ENCODE measurements at regions not wholly inside any gene's neighbourhood (a gene's known extent, or its start where the extent isn't known, plus 50 kb on each side); places are given as distances from the start of the nearest gene placed in this dataset.

DNA sequence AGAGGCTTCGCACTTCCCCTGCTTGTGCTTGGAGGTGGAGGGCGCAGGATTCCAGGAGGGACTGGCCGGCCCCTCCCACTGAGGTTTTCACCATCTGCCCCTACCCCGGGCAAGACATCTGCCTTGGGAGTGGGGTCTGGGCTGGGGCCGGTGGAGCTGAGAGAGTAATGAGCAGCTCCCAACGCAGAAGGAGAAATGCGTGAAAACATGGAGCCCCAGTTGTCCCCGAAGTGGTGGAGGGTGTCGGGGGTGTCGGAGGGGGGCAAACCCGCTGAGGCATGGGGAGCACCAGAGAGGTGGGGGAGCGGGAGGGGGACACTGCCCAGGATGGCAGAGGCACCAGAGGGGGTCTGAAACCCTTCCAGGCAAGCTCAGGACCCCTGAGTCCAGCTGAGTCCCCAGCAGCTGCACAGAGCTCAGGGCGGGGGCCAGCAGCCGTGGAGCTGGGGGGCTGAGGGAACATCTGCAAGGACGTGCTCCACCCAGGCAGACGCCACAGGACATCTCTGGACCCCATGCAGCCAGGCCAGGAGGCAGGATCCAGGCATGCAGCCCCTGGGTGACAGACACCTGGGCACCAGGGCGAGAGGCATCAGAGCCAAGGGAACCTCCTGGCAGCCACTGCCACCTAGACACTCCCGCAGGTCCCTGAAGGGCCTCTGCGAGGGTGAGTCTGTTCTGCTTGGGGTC lies 110.6 kb downstream of the SIK1 start:
- Mint-ChIP-seq H3K9me3 (peaks cover 0 to 9% (median 3%) of the 10 kb centered on the region in 9 donors), H3K4me1 (peaks cover 3 to 7% (median 5%) of the 10 kb centered on the region in 4 donors), H3K27me3 (peaks cover 3 to 12% (median 4%) of the 10 kb centered on the region in 5 donors), H3K36me3 (no peaks in the 10 kb centered on the region), H3K27ac (peak overlapping the region in 1 of 10 donors; percentile 67), H3K4me3 (no peak overlapping the region)
- POLR2A ChIA-PET = no interaction called here
- DNase-seq = no peak
- ATAC-seq = no peak

DNA sequence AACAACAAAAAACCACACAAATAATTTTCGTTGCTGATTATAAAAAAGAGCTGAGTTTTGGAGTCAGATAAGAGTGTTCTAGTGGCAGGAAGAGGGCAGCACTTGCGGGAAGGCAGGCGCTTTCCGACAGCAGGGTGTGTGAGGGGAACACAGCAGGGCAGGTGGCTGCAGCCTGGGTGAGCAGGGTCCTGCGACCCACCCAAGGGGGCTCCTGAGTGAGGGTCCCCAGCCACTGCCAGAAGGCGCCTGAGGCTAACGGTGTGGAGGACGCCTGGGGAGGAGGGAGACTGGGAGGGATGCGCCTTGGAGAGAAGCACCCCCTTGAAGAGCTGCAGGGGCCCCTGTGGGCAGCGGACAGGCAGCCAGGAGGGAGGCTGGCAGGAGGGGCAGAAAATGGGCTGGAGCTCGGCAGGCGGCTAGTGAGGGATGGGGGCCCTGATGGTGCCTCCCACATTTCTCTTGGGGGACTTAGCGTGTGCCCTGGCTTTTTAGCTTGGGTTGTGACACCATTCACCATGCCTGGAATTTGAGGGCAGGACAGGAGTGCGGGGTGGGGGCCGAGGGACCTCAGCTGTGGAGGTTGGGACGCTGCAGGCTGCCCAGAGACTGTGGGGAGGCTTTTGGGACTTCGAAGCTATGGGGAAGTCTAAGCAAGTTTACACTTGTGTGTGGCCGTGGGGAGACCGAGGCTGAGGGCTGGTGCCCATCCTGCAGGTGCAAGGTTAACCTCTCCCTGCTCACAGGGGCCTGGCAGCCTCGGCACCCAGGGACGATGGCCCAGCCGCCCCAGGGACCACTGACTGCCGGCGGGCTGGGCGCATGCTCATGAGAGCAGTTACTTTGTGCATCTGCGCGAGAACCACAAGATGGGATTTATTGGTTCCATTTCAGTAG lies 111.4 kb downstream of the SIK1 start:
- peak; percentile 82 to 92 for ATAC-seq
- DNase-seq = peak; percentile 8 to 72 (median 36)
- Mint-ChIP-seq H3K27me3 (peaks cover 3 to 12% (median 4%) of the 10 kb centered on the region in 5 donors), H3K36me3 (no peaks in the 10 kb centered on the region), H3K4me3 (no peak overlapping the region), H3K9me3 (peaks cover 0 to 9% (median 3%) of the 10 kb centered on the region in 9 donors), H3K27ac (peak overlapping the region in 8 of 10 donors; percentile 48 to 94 (median 91)), H3K4me1 (peaks cover 3 to 7% (median 5%) of the 10 kb centered on the region in 4 donors)
- POLR2A ChIA-PET = no interaction called here

DNA sequence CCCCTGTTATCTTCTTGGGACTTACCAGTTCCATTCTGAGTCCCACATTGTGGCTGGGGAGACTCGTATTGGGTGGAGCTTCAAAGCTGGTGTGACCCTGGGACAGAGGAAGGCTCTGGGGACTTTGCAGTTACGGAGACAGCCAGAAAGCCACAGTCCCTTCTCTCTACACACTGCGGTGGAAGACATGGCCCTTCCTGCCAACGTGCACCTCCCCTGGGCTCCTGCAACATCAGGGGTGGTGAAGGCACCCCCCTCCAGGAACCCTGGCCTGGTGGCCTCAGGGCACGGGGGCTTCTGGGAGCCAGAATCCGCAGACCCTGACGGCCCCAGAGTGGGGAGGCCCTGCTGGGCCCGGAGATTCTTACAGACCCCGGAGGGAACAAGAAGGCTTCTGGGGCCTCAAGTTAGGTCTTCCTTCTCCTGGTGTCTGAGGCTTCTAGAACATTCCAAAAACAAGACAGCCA lies 113.0 kb downstream of the SIK1 start:
- Mint-ChIP-seq H3K36me3 (no peaks in the 10 kb centered on the region), H3K27ac (peak overlapping the region in 3 of 10 donors; percentile 47 to 94 (median 66)), H3K4me3 (no peak overlapping the region), H3K27me3 (peaks cover 3 to 12% (median 4%) of the 10 kb centered on the region in 5 donors), H3K4me1 (peaks cover 3 to 7% (median 5%) of the 10 kb centered on the region in 4 donors), H3K9me3 (peaks cover 0 to 9% (median 3%) of the 10 kb centered on the region in 9 donors)
- POLR2A ChIA-PET = no interaction called here
- DNase-seq (no peak), ATAC-seq (no peak)

DNA sequence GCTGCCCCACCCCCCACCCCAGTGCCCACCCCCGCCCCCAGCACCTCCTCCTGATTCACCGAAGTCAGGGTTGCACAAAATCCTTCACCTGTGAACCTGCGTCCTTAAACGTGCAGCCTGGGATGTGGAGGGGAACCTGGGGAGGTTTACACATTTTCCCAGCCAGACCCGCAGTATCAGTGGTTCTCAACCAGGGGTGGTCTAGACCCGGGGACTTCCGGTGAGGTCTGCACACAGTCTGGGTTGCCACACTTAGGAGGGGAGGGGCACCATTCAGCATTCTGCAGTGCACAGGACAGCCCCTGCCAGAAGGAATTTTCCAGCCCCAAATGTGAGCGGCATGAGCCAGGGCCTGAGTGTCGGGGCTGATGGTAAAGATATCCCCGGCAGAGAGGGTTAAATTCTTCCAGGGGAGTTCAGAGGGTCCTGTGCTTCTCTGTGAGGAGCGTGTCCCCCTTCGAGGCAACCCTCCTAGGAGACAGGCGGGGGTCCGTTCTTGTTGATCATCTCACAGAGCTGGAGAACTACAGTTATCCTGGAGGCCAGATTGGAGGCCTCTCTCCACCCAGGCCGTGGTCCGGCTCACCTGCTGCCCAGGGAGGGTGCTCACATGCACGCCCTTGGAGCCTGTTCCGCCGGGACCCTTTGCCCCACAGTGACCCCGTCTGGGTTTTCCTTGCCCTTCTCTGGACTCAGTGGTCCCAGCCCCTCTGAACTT lies 113.6 kb downstream of the SIK1 start:
- peaks cover 3 to 7% (median 5%) of the 10 kb centered on the region in 4 donors for H3K4me1 Mint-ChIP-seq
- peaks cover 0 to 9% (median 1%) of the 10 kb centered on the region in 9 donors for H3K9me3 Mint-ChIP-seq
- DNase-seq (no peak), ATAC-seq (no peak)
- no peaks in the 10 kb centered on the region for H3K36me3 Mint-ChIP-seq
- peaks cover 3 to 12% (median 4%) of the 10 kb centered on the region in 5 donors for H3K27me3 Mint-ChIP-seq
- POLR2A ChIA-PET = no interaction called here
- H3K27ac Mint-ChIP-seq = peak overlapping the region in 1 of 10 donors; percentile 47
- no peak overlapping the region for H3K4me3 Mint-ChIP-seq

DNA sequence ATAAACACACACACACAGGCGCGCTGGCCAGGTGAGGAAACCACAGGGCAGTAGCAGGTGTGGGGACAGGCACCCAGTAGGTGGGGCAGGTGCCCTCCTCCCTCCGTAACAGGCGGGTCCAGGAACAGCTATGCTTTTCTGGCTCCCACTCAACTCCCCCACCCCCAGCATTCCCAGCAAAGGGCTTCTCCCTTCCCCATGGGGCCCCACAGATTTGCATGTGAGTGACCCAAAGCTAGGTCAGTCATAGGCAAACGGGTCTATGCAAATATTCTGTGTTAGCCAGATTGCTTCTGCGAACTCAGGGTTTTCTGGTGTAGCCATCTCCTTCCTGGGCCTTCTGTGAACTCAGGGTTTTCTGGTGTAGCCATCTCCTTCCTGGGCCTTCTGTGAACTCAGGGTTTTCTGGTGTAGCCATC lies 114.2 kb downstream of the SIK1 start:
- H3K4me1 Mint-ChIP-seq = peaks cover 3 to 7% (median 5%) of the 10 kb centered on the region in 4 donors
- H3K27ac Mint-ChIP-seq = no peak overlapping the region
- no peaks in the 10 kb centered on the region for H3K36me3 Mint-ChIP-seq
- H3K27me3 Mint-ChIP-seq = peaks cover 3 to 12% (median 4%) of the 10 kb centered on the region in 5 donors
- H3K9me3 Mint-ChIP-seq = peaks cover 0 to 7% (median 0%) of the 10 kb centered on the region in 9 donors
- no peak overlapping the region for H3K4me3 Mint-ChIP-seq
- POLR2A ChIA-PET = no interaction called here
- DNase-seq = no peak
- no peak for ATAC-seq

DNA sequence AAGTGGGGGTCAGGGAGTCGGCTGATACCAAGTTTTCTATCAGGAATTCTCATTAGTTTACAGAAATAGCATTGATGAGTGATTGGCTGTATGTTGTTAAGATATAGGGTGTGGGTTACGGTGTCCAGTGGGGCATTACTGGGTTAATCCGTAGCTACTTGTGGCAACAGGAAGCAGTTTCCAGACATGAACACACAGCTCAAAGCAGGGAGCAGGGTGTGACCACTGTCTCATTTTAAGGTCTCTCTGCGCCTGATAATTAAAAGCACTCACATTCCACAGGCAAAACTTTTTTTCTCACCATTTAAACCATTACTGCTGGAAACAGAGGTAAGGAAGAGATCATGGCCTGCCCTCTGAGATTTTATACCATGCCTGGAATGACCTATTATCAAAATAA lies 114.9 kb downstream of the SIK1 start:
- Mint-ChIP-seq H3K9me3 (peaks cover 0 to 2% (median 0%) of the 10 kb centered on the region in 9 donors), H3K4me3 (no peak overlapping the region), H3K4me1 (peaks cover 3 to 7% (median 5%) of the 10 kb centered on the region in 4 donors), H3K27me3 (peaks cover 2 to 12% (median 4%) of the 10 kb centered on the region in 5 donors), H3K27ac (no peak overlapping the region), H3K36me3 (no peaks in the 10 kb centered on the region)
- POLR2A ChIA-PET = no interaction called here
- no peak for DNase-seq
- no peak for ATAC-seq

DNA sequence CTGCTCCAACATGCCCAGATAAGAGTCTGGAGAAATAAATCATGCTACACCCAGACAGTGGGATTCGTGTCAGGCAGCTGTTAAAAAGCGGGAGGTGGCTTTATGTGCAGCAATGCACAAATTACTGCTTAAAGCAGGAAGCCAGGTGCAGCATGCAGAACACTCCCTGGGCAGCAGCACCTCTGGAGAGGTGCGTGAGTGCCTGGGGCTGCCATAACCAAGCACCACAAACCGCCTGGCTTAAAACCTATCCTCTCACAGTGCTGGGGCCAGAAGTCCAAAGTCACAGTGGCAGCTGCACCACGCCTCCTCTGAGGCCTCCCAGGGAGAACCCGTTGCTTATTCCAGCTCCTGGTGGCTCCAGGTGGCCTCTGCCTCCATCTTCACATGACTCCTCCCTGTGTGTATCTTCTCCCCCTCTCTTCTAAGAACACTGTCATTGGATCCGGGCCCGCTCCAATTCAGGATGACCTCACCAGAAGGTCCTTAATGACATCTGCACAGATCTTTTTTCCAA lies 115.6 kb downstream of the SIK1 start:
- DNase-seq = no peak
- POLR2A ChIA-PET = no interaction called here
- Mint-ChIP-seq H3K27me3 (peaks cover 2 to 12% (median 4%) of the 10 kb centered on the region in 5 donors), H3K4me3 (no peak overlapping the region), H3K9me3 (peaks cover 0 to 2% (median 0%) of the 10 kb centered on the region in 9 donors), H3K36me3 (no peaks in the 10 kb centered on the region), H3K27ac (peak overlapping the region in 1 of 10 donors; percentile 24), H3K4me1 (peaks cover 3 to 7% (median 6%) of the 10 kb centered on the region in 4 donors)
- no peak for ATAC-seq

DNA sequence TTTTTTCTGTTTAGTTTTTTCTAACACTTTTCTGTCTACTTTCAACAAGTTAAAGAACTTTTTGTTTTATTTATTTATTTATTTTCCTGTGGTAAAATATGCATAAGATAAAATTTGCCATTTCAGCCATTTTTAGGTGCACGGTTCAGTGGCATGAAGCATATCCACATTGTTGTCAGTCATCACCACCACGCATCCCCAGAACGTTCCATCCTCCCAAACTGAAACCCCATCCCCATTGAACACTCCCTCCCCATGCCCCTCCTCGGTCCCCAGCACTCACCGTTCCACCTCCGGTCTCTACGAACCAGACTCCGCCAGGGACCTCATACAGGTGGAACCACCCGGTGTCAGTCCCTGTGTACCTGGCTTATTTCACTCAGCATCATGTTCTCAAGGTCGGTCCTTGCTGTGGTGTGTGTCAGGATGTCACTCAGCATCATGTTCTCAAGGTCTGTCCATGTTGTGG lies 118.1 kb downstream of the SIK1 start:
- no peaks in the 10 kb centered on the region for H3K9me3 Mint-ChIP-seq
- DNase-seq = peak in 1 of 10 donors; percentile 45
- no peaks in the 10 kb centered on the region for H3K36me3 Mint-ChIP-seq
- H3K4me3 Mint-ChIP-seq = no peak overlapping the region
- H3K27me3 Mint-ChIP-seq = peaks cover 0 to 8% (median 2%) of the 10 kb centered on the region in 5 donors
- POLR2A ChIA-PET = no interaction called here
- no peak for ATAC-seq
- H3K27ac Mint-ChIP-seq = peak overlapping the region in 2 of 10 donors; percentile 3 to 20
- H3K4me1 Mint-ChIP-seq = peaks cover 0 to 2% (median 0%) of the 10 kb centered on the region in 4 donors

DNA sequence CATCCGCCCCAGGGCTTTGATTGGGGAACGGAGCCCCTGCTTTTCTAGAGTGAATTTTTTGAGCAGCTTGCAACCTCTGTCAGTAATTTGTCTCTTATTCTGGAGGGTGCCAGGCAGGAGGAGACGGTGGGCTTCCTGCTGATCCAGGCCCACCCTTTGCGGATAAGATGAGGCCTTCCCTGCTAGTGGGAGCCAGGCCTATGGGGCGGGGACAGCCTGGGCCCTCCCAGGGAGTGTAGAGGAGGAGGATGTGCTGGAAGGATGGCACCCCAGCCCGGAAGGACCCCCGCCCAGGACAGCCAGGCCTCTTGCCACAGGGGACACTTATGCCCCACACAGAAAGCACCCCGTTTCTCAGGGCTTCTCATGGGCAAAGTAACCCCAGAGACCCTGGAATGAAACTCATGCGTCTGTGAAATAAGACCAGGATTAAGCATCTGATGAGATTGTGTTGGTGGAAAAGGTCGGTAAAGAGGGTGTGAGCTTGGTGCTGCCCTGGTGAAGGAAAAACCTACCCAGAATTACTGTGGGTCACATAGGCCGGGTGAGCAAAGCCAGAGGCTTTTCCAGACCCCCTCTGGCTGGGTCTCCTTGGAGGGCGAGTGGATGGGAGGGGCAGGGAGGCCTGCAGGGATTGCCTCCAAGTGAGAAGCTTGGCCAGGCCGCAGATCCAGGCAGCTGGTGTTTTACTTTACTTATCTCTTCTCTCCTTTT lies 118.7 kb downstream of the SIK1 start:
- POLR2A ChIA-PET = no interaction called here
- no peaks in the 10 kb centered on the region for H3K9me3 Mint-ChIP-seq
- H3K4me1 Mint-ChIP-seq = peaks cover 0 to 2% (median 0%) of the 10 kb centered on the region in 4 donors
- H3K27me3 Mint-ChIP-seq = peaks cover 0 to 9% (median 2%) of the 10 kb centered on the region in 5 donors
- H3K27ac Mint-ChIP-seq = no peak overlapping the region
- no peaks in the 10 kb centered on the region for H3K36me3 Mint-ChIP-seq
- peak in 1 of 10 donors; percentile 18 for DNase-seq
- ATAC-seq = no peak
- no peak overlapping the region for H3K4me3 Mint-ChIP-seq

DNA sequence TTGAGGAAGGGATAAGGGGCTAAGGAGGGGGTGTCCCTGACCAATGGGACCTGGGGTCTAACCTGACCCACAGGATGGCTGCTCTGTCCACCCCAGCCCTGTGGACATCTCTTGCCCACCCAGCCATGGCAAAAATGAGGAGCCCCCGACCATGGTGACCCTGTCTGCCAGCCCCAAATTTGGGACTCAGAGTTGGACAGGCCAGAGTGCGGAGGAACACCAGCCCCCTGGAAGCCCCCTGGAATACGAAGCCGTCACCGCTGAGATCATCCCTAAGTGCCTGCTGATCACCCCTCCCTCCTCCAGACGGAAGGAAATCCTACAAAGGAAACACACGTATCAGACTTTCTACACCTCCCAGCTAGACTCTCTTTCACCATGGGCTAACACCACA lies 119.3 kb downstream of the SIK1 start:
- Mint-ChIP-seq H3K4me3 (no peak overlapping the region), H3K27ac (peak overlapping the region in 1 of 10 donors; percentile 73), H3K27me3 (peaks cover 0 to 9% (median 2%) of the 10 kb centered on the region in 5 donors), H3K9me3 (no peaks in the 10 kb centered on the region), H3K4me1 (peaks cover 0 to 2% (median 0%) of the 10 kb centered on the region in 4 donors), H3K36me3 (no peaks in the 10 kb centered on the region)
- ATAC-seq (no peak), DNase-seq (no peak)
- POLR2A ChIA-PET = no interaction called here

DNA sequence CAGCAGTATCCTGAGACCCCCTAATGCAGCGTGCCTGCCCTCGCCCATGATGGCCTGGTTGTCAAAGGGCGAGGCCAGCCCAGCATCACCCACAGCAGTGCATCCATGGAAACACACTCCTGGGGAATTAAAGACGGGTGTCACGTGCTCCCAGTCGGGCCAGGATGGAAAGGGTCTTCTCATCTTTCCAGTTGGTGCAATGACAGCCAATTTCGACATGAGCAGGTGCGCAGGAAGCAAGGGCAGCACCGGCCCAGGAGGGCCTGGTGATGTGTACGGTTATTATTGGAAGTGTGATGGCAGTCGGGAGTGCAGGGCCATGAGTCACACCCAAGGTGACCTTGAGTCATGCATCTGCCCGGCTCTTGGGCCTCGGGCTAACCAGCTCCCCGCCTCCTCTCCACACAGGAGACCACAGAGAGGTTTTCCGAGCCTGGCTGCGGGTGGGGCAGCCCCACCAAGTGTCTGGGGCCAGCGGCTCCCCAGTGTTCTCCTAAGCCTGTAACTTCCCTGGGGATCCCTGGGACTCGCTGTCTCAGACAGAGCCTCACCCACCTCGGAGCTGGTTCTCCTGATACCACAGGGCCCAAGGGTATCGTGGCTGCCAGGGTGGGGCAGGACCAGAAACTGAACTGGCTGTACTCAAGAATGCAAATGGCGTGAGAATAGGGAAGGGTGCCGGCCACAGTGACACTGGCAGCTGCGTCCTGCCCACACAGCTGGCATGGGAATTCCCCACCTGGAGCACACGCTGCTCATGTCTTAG lies 119.8 kb downstream of the SIK1 start:
- Mint-ChIP-seq H3K9me3 (no peaks in the 10 kb centered on the region), H3K27me3 (peaks cover 0 to 9% (median 2%) of the 10 kb centered on the region in 5 donors), H3K36me3 (no peaks in the 10 kb centered on the region), H3K4me3 (no peak overlapping the region), H3K27ac (peak overlapping the region in 1 of 10 donors; percentile 73), H3K4me1 (peaks cover 0 to 2% (median 0%) of the 10 kb centered on the region in 4 donors)
- POLR2A ChIA-PET = no interaction called here
- no peak for ATAC-seq
- peak in 1 of 10 donors; percentile 19 for DNase-seq

Data from naive thymus-derived CD8-positive, alpha-beta T cell (primary cell).